ENCODE measurements at regions not wholly inside any gene's neighbourhood (a gene's known extent, or its start where the extent isn't known, plus 50 kb on each side); places are given as distances from the start of the nearest gene placed in this dataset.

GRCh38 chr4:152094970-152095700 is 334.3 kb upstream of the GATB start:
- DNase-seq (ENCODE audit: low read depth): no peak

GRCh38 chr4:152091405-152091804 is 330.6 kb upstream of the GATB start:
- DNase-seq (ENCODE audit: low read depth): no peak

DNA sequence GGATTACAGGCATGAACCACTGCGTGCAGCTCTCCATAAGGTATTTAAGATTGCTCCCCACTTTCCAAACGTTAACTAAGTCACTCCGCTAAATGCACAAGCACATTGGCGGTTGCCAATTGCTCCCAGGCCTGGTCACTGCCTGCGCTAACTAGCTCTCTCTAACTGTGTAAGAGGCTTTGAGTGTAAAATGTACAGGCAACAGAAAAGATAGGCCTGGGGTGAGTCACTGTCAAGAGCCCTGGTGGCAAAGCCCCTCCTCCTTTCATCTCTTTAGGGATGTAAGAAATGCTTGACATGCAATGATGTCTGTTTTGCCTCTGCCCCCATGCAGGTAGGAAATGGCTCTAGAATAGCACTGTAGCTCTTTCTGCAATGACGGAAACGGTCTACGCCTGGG is 329.7 kb upstream of the GATB start:
- no peak for DNase-seq (ENCODE audit: low read depth)

DNA sequence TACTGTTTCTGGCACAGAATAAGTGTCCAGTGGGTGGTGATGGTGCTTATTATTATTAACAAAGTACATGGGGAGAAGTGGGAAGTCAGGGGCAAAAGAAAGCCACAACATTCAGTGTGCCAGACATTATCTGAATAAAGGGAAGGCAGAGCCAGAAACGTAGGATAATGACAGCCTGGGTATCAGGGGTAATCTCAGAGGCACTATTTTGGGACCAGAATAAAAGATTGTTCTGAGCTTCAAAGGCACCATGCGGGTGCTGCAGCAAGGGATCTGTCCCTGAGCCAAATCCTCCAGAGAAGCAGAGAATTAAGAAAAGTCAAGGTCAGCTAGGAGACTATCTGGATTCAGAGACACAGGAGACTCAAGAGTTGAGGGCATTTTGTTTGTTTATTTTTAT is 328.8 kb upstream of the GATB start:
- no peak for DNase-seq (ENCODE audit: low read depth)

DNA sequence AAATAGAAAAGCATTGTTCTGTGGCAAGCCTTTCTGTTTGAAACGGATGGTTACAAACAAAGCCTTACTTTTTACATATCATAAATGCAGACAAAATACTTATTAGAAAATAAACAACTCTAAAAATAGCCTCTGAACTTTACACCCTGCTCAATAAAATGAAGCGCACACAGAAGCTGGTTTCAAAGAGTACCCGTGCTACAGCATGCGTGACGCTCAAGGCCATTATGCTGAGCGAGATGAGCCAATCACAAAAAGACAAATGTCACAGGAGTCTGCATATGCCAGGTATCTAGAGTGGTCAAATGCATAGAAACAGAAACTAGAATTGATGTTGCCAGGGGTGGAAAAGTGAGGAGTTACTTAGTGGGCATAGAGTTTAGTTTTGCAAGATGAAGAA is 326.5 kb upstream of the GATB start:
- no peak for DNase-seq (ENCODE audit: low read depth)

- no peak for DNase-seq (ENCODE audit: low read depth)
Measured at GRCh38 chr4:152085657-152086056, 324.9 kb upstream of the GATB start.

- no peak for DNase-seq (ENCODE audit: low read depth)
Measured at GRCh38 chr4:152083338-152083737, 322.5 kb upstream of the GATB start.

DNA sequence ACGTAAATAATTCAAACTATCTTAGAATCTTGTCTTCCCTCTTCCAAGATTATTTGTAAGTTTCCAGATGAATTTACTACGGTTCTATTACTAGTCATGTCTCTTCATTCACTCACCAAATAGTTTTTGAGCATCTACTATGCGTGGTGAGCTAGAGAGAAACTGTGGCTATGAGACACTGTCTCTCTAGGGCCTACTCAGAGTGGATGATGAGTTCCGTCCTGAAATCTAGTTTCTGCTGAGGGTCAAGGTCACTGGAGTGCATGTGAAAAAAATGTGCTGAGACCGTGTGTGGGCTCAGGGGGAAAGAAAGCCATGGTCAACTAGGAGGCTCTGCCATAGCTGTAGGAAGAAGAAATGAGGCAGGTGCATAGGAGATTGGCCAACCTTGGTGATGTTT is 320.2 kb upstream of the GATB start:
- DNase-seq (ENCODE audit: low read depth): no peak

- no peak for DNase-seq (ENCODE audit: low read depth)
Measured at GRCh38 chr4:152079543-152080293, 318.9 kb upstream of the GATB start.

DNA sequence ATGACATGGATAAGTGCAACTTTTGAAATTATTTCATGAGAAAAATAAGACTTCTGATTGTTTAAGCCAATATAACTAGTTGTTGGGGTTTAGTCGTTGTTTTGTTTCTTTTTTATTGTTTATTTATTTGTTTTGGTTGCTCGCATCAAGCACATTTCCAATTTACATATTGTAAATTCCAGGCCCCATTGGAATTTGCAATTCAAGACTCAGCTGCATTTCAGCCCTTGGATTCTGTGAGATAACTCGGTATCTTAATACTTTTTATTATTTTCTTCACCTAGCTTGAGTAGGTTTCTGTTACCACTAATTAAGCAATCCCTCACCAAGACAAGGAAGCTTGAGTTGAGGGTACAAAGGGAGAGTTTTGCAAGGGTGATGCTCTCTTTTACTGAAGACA is 318.3 kb upstream of the GATB start:
- no peak for DNase-seq (ENCODE audit: low read depth)

GRCh38 chr4:152077582-152077981 is 316.8 kb upstream of the GATB start:
- DNase-seq (ENCODE audit: low read depth): no peak

DNA sequence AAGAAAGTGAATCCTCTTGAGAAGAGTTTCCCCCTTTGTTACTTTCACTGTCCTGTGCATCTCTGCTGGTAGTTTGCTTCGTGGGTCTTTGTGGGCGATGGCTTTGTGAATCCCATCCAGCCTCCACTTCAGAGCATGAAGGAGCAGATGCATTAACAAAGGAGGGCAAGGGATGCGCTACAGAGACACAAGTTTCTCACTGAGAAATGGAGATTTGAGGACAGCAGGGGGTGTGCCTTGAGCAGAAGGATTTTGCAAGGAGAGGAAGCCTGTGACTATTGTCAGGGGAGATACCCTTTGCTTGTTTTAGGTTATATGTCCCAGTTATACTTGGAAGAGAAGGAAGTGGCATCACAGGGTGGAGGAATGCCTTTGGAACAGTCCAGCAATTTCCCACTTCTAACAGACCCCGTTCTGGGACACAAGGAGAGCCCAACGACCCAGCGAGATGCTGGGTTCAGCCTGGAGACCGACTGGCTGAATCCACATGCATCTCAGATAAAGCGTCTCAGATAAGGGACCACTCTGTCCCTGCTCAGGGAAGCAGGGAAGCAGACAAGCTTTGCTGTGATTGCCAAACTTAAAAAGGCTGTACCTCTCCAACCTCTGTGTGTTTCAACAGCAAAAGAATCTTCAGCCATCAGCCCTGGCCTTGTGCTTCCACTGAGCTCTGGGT is 314.6 kb upstream of the GATB start:
- DNase-seq (ENCODE audit: low read depth): no peak

- no peak for DNase-seq (ENCODE audit: low read depth)
Measured at GRCh38 chr4:152074573-152074972, 313.8 kb upstream of the GATB start.

- DNase-seq (ENCODE audit: low read depth): no peak
Measured at GRCh38 chr4:152074088-152074437, 313.3 kb upstream of the GATB start.

DNA sequence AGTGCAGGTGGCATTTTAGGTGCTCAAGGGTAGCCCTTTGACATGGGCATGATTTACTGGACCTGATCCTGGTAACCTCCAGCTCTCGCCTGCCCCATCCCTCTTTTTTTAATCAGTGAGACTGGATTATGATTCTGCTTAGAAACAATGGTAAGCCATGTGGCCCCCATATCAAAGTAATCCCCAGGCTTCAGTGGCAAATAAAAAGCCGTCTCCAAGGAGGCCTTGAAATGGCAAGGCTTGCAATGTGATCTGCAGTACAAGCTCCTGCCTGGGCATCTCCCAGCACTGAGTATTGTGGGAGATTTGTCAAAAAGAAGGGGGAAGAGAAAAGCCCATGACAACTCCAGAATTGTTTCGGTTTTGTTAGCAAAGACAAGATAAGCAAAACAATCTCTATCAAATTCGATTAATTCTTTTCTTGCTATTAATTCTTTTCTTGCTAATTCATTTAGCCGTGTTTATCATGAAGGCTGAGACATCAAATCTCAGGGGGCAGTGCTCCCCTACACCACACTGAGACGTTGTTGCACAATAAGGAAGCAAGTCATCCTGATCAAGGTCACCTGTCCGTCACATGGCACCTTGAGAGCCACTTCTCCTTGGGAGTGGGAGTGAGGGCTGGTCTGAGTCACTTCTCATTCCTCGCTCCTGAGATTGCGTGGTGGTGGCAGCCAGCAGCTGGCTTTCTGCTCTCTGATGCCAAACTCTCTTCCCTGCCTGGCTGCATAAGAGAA is 312.7 kb upstream of the GATB start:
- no peak for DNase-seq (ENCODE audit: low read depth)

GRCh38 chr4:152072906-152073305 is 312.1 kb upstream of the GATB start:
- DNase-seq (ENCODE audit: low read depth): no peak

GRCh38 chr4:152072001-152072485 is 311.2 kb upstream of the GATB start:
- DNase-seq (ENCODE audit: low read depth): no peak

GRCh38 chr4:152070854-152071253 is 310.0 kb upstream of the GATB start:
- DNase-seq (ENCODE audit: low read depth): no peak

DNA sequence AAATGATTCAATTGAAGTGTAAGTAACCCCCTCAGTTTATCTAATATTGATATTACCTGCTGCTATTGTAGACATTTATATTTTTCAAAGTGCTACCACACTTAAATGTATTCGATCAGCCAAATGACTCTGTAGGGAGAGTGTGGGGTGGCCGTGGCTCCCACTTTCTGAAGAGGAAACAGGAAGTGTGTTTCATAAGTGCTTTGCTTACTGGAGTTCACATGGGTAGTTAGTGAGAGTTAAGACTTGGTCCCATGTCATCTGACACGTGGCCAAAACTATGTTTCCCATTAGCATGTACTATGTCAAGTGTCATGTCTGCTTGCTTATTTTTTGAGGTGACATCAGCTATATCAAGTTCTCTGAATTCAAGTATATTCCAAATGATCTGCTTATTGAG is 308.1 kb upstream of the GATB start:
- DNase-seq (ENCODE audit: low read depth): no peak

GRCh38 chr4:152065545-152065944 is 304.7 kb upstream of the GATB start:
- no peak for DNase-seq (ENCODE audit: low read depth)

DNA sequence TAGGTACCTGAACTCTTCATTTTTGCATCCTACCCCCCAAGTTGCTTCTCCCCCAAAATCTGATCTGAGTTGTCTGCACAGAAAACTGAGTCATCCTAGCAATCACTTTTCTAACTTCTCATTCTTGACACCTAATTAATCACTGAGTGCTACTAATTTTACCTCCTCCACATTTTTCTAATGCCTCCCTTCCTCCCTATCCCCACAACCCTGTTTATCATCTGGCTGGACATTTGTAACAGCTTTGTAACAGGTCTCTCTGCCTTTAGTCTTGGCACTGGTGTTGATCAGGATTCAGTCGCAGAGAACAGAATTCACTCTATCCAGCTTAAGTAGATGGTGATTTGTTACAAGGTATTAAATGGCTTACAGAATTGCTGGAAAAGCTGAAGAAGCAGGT is 303.9 kb upstream of the GATB start:
- DNase-seq (ENCODE audit: low read depth): no peak

- DNase-seq (ENCODE audit: low read depth): no peak
Measured at GRCh38 chr4:152064282-152064681, 303.5 kb upstream of the GATB start.
